LNCaP clone FGC (cell line): ENCODE measurements at regions not wholly inside any gene's neighbourhood (a gene's known extent, or its start where the extent isn't known, plus 50 kb on each side); places are given as distances from the start of the nearest gene placed in this dataset.
"Not testable (repeated sequence)": the region's sequence is repeated elsewhere in the genome, so short reads cannot be mapped to it uniquely, and the experiment has no call there.

Experiments
- DNase-seq: peaks from one replicate; pipeline ENCODE4 v3.0.0-alpha.2; 2011; ENCODE audit warnings: low read depth
- H3K4me3 ChIP-seq: 2 replicates; pipeline ENCODE4 v1.5.1; 2011; ENCODE audit warnings: mild to moderate bottlenecking, low read depth, low read length, control low read depth
- TF ChIP-seq, protein P1 (sequence below): IDR thresholded peaks from 2 replicates; pipeline ENCODE4 v1.5.1; 2012; ENCODE audit warnings: mild to moderate bottlenecking; ENCODE audit not compliant: control insufficient read depth, insufficient read depth; ENCODE audit errors: extremely low read depth

DNA sequence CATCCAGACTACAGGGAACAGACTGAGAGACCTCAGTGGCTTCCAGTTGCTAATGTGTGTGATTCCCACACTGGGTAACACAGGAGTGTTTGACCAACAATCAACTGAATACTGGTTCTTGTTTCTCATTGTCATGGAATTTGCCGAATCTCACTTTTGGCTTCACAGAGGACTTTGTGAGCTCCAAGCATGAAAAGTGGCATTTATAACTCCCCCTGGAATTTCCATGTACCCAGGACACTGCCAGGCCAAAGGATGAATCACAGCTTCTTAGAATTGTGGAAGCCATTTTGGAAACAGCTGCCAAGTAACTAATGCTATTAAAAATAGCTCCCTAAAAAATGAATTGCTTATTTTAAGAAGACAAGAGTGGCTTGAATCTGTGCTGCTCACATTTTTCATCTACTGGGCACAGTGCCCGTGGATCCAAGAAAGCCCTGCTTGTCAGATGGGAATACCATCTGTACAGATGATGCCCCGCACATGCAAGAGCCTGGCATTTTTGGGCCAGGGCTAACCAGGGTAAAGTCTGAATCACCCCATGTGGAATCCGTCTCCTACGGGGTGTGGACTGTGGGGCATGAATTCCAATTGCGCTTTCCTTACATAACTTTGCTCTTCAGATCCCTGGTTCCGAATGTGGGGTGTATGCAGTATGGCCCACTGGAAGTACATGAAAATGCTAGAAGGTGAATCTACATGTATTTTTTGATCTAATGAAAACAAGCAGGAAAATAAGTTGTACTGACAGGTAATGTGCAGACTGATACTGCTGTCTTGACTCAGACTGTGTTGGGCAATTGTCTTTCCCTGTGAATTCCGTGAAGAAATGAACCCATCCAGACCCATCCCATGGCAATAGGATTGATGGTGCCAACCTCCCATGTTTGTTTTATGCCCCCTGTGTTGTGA, 487.3 kb downstream of the SIPA1L2 start:
- TF ChIP-seq, protein P1, sequence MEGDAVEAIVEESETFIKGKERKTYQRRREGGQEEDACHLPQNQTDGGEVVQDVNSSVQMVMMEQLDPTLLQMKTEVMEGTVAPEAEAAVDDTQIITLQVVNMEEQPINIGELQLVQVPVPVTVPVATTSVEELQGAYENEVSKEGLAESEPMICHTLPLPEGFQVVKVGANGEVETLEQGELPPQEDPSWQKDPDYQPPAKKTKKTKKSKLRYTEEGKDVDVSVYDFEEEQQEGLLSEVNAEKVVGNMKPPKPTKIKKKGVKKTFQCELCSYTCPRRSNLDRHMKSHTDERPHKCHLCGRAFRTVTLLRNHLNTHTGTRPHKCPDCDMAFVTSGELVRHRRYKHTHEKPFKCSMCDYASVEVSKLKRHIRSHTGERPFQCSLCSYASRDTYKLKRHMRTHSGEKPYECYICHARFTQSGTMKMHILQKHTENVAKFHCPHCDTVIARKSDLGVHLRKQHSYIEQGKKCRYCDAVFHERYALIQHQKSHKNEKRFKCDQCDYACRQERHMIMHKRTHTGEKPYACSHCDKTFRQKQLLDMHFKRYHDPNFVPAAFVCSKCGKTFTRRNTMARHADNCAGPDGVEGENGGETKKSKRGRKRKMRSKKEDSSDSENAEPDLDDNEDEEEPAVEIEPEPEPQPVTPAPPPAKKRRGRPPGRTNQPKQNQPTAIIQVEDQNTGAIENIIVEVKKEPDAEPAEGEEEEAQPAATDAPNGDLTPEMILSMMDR = no peak
- DNase-seq = no peak
- no peak overlapping the region for H3K4me3 ChIP-seq

DNA sequence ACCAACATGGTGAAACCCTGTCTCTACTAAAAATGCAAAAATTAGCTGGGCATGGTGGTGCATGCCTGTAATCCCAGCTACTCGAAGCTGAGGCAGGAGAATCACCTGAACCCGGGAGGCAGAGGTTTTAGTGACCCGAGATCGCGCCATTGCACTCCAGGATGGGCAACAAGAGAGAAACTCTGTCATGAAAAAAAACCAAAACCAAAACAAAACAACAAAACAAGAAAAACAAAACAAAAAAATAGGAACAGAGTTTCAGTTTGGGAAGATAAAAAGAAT, 488.8 kb downstream of the SIPA1L2 start:
- not testable (repeated sequence) for H3K4me3 ChIP-seq, DNase-seq

DNA sequence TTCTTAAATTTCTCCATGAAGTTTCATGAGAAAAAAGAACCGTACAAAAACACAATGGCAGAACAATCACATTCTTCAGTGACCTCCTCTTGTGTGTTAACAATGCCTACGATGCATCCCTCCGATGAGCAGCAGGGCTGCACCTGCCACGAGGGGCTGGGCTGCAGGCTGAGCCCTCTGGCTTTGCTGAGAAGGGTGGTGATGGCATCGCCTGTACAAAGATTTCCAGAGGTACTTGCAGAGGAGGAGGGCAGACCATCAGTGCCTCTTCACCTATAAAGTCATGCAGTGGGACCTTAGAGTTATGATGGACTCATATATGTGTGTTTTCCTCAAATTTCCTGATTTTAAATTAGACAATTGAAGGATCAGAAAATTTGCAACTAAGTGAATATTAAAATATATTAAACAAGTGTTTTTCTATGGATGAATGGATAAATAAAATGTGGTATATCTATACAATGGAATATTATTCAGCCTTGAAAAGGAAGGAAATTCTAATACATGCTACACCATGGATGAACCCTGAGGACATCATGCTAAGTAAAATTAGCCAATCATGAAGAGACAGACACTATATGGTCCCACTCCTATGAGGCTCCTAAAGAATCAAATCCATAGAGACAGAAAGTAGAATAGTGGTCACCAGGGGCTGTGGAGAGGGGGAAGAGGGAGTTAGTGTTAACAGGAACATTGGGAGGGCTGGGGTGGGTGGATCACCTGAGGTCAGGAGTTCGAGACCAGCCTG, 489.3 kb downstream of the SIPA1L2 start:
- DNase-seq = no peak
- TF ChIP-seq, protein P1 = no peak
- H3K4me3 ChIP-seq = no peak overlapping the region

DNA sequence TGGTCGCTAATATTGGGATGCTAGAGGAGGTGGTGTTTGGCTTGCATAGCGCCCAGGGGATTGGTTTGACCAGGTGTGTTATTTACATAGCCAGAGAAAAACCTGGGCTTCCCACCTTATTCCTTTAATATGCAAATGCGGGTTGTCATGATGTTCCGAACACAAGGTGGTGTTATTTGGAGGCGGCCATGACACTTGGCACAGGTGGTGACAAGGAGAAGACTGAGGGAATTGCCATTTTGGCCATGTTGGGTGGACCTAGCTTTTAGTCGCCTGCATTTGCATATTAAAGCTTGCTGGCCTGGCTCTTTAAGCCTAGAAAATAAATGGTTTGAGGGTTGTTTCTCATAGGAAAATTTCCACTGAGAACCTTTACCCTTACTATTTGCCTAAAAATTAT, 490.5 kb downstream of the SIPA1L2 start:
- TF ChIP-seq, protein P1 = no peak
- DNase-seq = no peak

DNA sequence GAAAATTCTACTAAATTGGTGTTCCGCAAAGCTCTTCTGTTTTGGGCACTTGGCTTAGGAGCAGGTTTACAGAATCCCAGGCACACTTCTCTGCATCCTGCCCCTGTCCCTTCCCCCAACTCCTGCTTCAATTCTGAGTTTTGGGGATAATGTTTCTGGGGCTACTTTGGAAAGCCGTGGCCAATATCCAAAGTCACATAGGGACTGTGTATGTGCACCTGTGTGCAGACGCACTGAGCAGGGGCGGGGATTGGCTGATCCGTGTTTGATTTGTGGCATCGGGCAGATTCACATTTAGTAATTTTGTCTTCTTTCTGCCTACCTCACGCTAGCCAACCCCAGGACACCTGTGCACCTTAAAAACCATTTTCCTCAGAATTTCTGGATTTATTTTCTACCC, 491.9 kb downstream of the SIPA1L2 start:
- no peak for DNase-seq
- no peak overlapping the region for H3K4me3 ChIP-seq
- TF ChIP-seq, protein P1 = no peak

More for the DNA sequence above, 490.5 kb downstream of the SIPA1L2 start:
- H3K4me3 ChIP-seq = no peak overlapping the region

DNA sequence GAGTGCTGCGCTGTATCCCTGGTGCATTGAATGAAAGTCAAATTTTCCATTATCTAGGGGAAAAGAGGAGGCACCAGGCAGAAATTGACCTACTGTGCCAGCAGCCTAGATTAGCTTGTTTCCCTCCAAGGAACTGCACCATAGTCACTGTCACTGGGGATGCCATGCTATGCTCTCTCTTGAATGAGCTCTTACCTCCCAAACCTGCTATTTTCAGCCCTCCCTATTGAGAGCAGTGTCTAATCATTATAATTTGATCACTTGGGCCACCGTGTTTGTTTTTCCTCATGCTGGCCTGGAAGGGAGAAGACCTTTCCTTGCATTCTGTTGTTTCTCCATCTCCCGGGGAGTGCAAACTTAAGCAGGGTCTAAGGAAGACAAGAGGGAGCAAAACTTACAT, 492.9 kb downstream of the SIPA1L2 start:
- no peak for DNase-seq
- TF ChIP-seq, protein P1 = no peak
- no peak overlapping the region for H3K4me3 ChIP-seq

DNA sequence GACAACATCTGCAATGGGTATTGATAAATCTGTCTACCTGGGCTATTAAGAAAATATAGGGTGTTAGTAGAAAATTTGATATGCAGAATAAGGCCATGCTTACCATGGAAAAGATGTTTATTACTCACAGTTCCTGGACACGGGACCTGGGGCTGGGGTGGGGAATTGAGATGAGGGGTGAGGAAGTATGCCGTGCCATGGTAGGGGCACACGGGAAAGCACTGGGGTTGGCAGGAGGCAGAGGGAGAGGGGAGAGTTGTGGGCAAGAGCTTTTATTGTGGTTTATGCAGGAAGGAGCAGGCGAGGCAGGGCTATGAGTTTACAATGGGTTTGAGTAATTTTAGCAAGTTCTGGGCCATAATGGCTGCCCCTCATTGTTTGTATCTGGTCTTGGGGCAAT, 493.8 kb downstream of the SIPA1L2 start:
- TF ChIP-seq, protein P1 = no peak
- no peak overlapping the region for H3K4me3 ChIP-seq
- no peak for DNase-seq
